HL-60/S4 treated with phorbol 12-myristate 13-acetate at 8.2 ng/mL for 4 days and 3 days (cell line): ENCODE measurements at regions not wholly inside any gene's neighbourhood (a gene's known extent, or its start where the extent isn't known, plus 50 kb on each side); places are given as distances from the start of the nearest gene placed in this dataset.
"Not testable (repeated sequence)": the region's sequence is repeated elsewhere in the genome, so short reads cannot be mapped to it uniquely, and the experiment has no call there.

Experiments
- in situ Hi-C: fragments of 300-500 bp; cut with MboI; formaldehyde crosslinking; loops from 2 replicates; pipeline ENCODE4 v1.15.0; 2022; ENCODE audit warnings: low sequenced_read_pairs

GRCh38 chr7:130845581-130846085, 111.6 kb upstream of the KLF14 start:
- in situ Hi-C loops = no loop called here

- in situ Hi-C loops = no loop called here
Observed at GRCh38 chr7:130849604-130850003, 115.6 kb upstream of the KLF14 start.

- in situ Hi-C loops = no loop called here
Observed at GRCh38 chr7:130850956-130851355, 116.9 kb upstream of the KLF14 start.

- in situ Hi-C loops = no loop called here
Observed at GRCh38 chr7:130852867-130853266, 118.9 kb upstream of the KLF14 start.

- in situ Hi-C loops = no loop called here
Observed at GRCh38 chr7:130853503-130854279, 119.7 kb upstream of the KLF14 start.

- in situ Hi-C loops = no loop called here
Observed at GRCh38 chr7:130854481-130854880, 120.5 kb upstream of the KLF14 start.

- in situ Hi-C loops = no loop called here
Observed at GRCh38 chr7:130856866-130857265, 122.9 kb upstream of the KLF14 start.

- in situ Hi-C loops = not testable (repeated sequence)
Observed at GRCh38 chr7:130860832-130861231, 126.8 kb upstream of the KLF14 start.

- in situ Hi-C loops = no loop called here
Observed at GRCh38 chr7:130865408-130866236, 131.6 kb upstream of the KLF14 start.

GRCh38 chr7:130867039-130867438, 133.0 kb upstream of the KLF14 start:
- in situ Hi-C loops = no loop called here

GRCh38 chr7:130867581-130868136, 133.7 kb upstream of the KLF14 start:
- in situ Hi-C loops = no loop called here

GRCh38 chr7:130868139-130868538, 134.1 kb upstream of the KLF14 start:
- in situ Hi-C loops = no loop called here

GRCh38 chr7:130869918-130870317, 135.9 kb upstream of the KLF14 start:
- in situ Hi-C loops = no loop called here

GRCh38 chr7:130872341-130872740, 138.3 kb upstream of the KLF14 start:
- in situ Hi-C loops = no loop called here

GRCh38 chr7:130872756-130873448, 138.9 kb upstream of the KLF14 start:
- in situ Hi-C loops = no loop called here

GRCh38 chr7:130874071-130874915, 140.3 kb upstream of the KLF14 start:
- in situ Hi-C loops = no loop called here

GRCh38 chr7:130875265-130875741, 141.3 kb upstream of the KLF14 start:
- in situ Hi-C loops = loop anchor here (25.0 kb wide), 1 partner anchor 162 kb away; no protein-coding TSS in a partner anchor

- in situ Hi-C loops = loop anchor here (25.0 kb wide), 1 partner anchor 161 kb away; no protein-coding TSS in a partner anchor
Observed at GRCh38 chr7:130875901-130876300, 141.9 kb upstream of the KLF14 start.

GRCh38 chr7:130877236-130877990, 143.4 kb upstream of the KLF14 start:
- in situ Hi-C loops = loop anchor here (25.0 kb wide), 1 partner anchor 160 kb away; no protein-coding TSS in a partner anchor
